GM12872 (cell line): ENCODE measurements at regions not wholly inside any gene's neighbourhood (a gene's known extent, or its start where the extent isn't known, plus 50 kb on each side); places are given as distances from the start of the nearest gene placed in this dataset.

Experiments used
- CTCF ChIP-seq: IDR thresholded peaks from 3 replicates; pipeline ENCODE4 v1.5.1; 2011; ENCODE audit warnings: low read depth, mild to moderate bottlenecking, low read length, moderate library complexity; ENCODE audit not compliant: insufficient read depth

DNA sequence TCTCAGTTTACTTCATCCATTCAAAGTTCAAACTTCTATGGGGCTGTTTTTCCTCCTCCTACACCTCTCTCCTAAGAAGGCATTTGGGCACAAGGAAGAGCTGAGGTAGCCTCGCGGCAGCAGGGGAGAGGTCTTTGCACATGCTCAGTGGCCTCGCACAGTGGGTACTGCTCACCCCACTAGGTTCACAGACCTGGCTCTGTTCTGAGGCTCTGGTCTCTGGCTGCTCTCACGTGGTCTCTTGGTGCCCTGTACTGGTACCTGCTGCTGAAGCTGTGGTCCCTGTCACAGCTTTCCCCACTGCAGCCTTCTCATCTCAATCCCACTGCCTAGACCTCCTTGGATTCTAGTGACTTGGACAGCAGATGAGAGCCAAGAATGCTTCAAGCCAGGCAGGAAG, 134.7 kb upstream of the CRY1 start:
- no peak for TF ChIP-seq CTCF

- no peak for TF ChIP-seq CTCF
Measured at GRCh38 chr12:107229827-107230226, 136.5 kb upstream of the CRY1 start.

DNA sequence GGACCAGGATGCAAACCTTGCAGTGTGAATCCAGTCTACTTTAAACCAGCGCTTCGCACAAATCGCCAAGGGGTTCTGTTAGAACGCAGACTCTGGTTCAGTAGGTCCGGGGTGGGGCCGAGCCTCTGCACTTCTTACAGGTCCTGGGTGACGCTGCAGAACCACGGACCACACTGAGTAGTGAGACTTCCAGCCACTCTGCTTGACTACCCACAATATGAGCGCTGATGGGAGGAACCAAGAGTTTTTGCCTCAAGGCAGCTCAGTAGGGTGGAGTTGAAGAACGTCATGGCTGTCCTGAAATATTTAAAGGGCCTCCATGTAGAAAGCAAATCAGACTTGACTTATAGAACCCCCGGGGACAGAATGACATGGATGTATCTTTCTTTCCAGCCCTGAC, 138.0 kb upstream of the CRY1 start:
- no peak for TF ChIP-seq CTCF

GRCh38 chr12:107233551-107233950, 140.2 kb upstream of the CRY1 start:
- TF ChIP-seq CTCF = no peak

- no peak for TF ChIP-seq CTCF
Measured at GRCh38 chr12:107235600-107235999, 142.3 kb upstream of the CRY1 start.

- TF ChIP-seq CTCF = no peak
Measured at GRCh38 chr12:107236824-107237511, 143.6 kb upstream of the CRY1 start.

DNA sequence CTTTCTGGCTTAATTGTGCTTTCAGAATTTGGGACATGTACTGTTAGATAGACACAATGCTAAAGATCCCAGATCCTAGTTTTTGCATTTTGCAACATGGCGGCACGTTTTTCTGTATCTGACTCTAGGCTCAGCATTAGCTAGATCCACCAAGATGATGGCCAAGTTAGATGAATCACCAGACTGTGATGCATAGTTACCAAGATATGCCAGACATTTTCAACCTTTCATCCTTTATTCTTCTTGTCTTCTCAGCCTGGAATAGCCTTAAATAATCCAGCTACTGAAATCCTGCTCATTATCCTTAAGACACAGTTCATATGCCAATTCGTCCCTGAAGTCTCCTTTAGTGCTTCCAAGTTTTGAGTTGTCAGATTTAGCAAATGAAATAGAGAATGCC, 144.9 kb upstream of the CRY1 start:
- TF ChIP-seq CTCF = no peak
